GM12873 (cell line): ENCODE measurements at regions not wholly inside any gene's neighbourhood (a gene's known extent, or its start where the extent isn't known, plus 50 kb on each side); places are given as distances from the start of the nearest gene placed in this dataset.

Experiments
- CTCF ChIP-seq: IDR thresholded peaks from 2 replicates; pipeline ENCODE4 v1.5.1; 2012; ENCODE audit warnings: low read depth, mild to moderate bottlenecking, moderate library complexity, low read length, control low read depth; ENCODE audit not compliant: insufficient read depth; ENCODE audit errors: missing control alignments

DNA sequence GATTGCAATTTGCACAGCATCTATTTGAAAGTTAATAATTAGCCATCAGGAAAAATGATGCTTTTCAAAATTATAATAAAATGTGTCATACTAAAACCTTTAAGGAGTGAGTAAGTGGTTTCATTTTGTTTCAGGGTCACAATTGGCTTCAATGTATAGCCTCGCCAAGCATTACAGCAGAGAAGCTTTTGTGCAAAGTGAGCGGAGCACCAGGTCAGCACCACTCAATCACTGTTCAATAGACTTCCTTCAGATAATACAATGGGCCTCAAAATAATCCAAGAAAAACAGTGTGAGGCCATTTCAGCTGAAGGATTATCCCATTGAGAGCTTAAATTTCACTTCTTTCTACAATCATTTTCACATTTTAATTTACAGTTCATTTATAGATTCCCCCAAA is 409.2 kb upstream of the SLIT2 start:
- TF ChIP-seq CTCF: no peak

GRCh38 chr4:19838858-19839257 is 412.8 kb upstream of the SLIT2 start:
- TF ChIP-seq CTCF: no peak

- no peak for TF ChIP-seq CTCF
Measured at GRCh38 chr4:19835429-19835828, 416.3 kb upstream of the SLIT2 start.

- no peak for TF ChIP-seq CTCF
Measured at GRCh38 chr4:19832411-19832810, 419.3 kb upstream of the SLIT2 start.

GRCh38 chr4:19831644-19832285 is 419.9 kb upstream of the SLIT2 start:
- TF ChIP-seq CTCF: no peak

DNA sequence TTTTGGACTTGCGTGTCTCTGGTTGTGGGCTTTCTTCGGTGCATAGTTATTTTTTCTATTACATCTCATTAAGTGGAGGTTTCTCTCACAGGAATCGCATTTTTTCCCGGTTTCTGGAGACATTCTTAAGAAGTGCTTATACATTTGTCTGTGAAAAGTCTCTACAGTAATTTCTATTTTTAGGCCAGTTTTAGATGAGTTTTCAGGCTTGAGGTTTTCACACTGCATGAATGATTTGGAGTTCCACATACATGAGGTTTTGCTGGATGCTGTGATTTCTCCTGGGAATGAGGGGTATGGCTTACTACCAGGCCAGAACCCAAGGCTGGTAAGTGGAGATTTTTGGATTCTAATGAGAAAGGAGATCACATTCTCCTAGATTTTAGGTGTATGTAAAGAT is 422.6 kb upstream of the SLIT2 start:
- TF ChIP-seq CTCF: no peak

GRCh38 chr4:19823781-19824180 is 427.9 kb upstream of the SLIT2 start:
- no peak for TF ChIP-seq CTCF
